Tibial artery (tissue), 4 donors: ENCODE measurements at regions not wholly inside any gene's neighbourhood (a gene's known extent, or its start where the extent isn't known, plus 50 kb on each side); places are given as distances from the start of the nearest gene placed in this dataset.
A peak's percentile ranks its signal among the peaks of the same experiment; 100 is the strongest.

Source experiments
- DNase-seq, 2 donors: peaks; one replicate each; pipeline ENCODE4 v3.0.0-alpha.2; 2019
- H3K27ac ChIP-seq, 2 donors: fragments of 200-600 bp; sonication (generic) in 1 of 2; 1 replicate in 1 of 2; 2 replicates in 1 of 2; pipeline ENCODE4 v1.5.1; 2018 to 2019; ENCODE audit warnings: mild to moderate bottlenecking in 1 of 2
- H3K27me3 ChIP-seq, 2 donors: fragments of 200-600 bp; sonication (generic) in 1 of 2; one replicate each; pipeline versions ENCODE4 v1.5.1 to v1.6.0; 2016 to 2019
- H3K36me3 ChIP-seq, 3 donors: fragments of 200-600 bp; sonication (generic) in 2 of 3; one replicate each; pipeline ENCODE4 v1.5.1; 2016 to 2019; ENCODE audit warnings: mild to moderate bottlenecking in 2 of 3
- H3K4me1 ChIP-seq, 4 donors: fragments of 200-600 bp; sonication (generic) in 2 of 4; 1 replicate in 3 of 4; 2 replicates in 1 of 4; pipeline ENCODE4 v1.5.1; 2016 to 2019
- H3K4me3 ChIP-seq, 2 donors: fragments of 200-600 bp; sonication (generic) in 1 of 2; 1 replicate in 1 of 2; 2 replicates in 1 of 2; pipeline ENCODE4 v1.5.1; 2018 to 2019; ENCODE audit warnings: mild to moderate bottlenecking in 2 of 2
- H3K9me3 ChIP-seq, 3 donors: fragments of 200-600 bp; sonication (generic) in 1 of 3; one replicate each; pipeline ENCODE4 v1.5.1; 2016 to 2019
- CTCF ChIP-seq, 2 experiments: fragments of 200-600 bp in 1 of 2; fragments of 450-650 bp in 1 of 2; IDR thresholded peaks; one replicate each; pipeline ENCODE4 v1.5.1; 2017 to 2019; ENCODE audit warnings: antibody characterized with exemption in 2 of 2, mild to moderate bottlenecking in 1 of 2, moderate library complexity in 1 of 2
- intact Hi-C: fragments of 100-400 bp; cut with DNase I; formaldehyde crosslinking; loops from one replicate; pipeline ENCODE4 v1.15.0; 2023; ENCODE audit warnings: low total_unique reads

DNA sequence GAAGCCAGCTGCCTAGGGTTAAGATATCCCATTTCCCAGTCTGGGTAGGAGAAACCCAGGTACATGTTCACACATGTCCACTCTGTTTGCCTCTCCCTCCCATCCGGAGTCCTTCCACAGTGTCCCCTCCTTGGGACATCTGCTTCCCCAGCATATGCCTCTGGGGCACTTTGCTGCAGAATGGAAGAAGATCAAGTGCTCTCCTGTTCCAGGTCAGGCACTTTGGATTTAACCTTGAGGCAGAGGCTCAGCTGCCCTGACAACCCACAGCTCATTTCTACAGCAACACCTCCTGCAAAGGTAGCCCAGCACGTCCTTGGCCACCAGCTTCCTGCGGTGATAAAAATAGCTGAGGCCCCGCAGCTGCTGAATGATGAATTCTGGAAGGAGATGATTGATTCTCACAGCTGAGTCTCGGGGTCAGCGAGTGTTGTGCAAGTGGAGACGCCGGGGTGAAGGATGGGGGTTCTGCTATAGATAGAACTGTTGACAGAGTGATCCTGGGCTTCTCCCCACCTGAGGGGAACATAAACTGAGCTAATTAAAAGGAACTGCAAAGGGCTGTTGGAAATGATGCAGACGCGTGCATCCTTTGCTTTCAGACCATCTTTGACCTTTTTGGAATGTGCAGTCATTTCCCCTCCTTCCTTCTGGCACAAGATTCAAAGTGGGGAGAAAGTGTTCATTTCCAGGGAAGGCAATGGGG, 145.0 kb downstream of the SLC38A6 start:
- Histone ChIP-seq H3K36me3 (no peaks in the 10 kb centered on the region), H3K4me1 (peaks cover 0 to 9% (median 8%) of the 10 kb centered on the region in 4 donors), H3K27ac (peak overlapping the region in 1 of 2 donors; percentile 59), H3K4me3 (no peak overlapping the region), H3K27me3 (no peaks in the 10 kb centered on the region), H3K9me3 (no peaks in the 10 kb centered on the region)
- TF ChIP-seq CTCF (IDR thresholded peaks at IDR 0.05), result no peak
- DNase-seq, result no peak
- intact Hi-C loops, result no loop called here

GRCh38 chr14:61125041-61125866, 144.2 kb downstream of the SLC38A6 start:
- Histone ChIP-seq H3K4me1 (peaks cover 0 to 9% (median 8%) of the 10 kb centered on the region in 4 donors), H3K4me3 (peak overlapping the region; percentile 17 to 21), H3K36me3 (no peaks in the 10 kb centered on the region), H3K27ac (peak overlapping the region; percentile 49 to 59), H3K9me3 (no peaks in the 10 kb centered on the region), H3K27me3 (no peaks in the 10 kb centered on the region)
- no peak for TF ChIP-seq CTCF (IDR thresholded peaks at IDR 0.05)
- no peak for DNase-seq
- intact Hi-C loops, result no loop called here

DNA sequence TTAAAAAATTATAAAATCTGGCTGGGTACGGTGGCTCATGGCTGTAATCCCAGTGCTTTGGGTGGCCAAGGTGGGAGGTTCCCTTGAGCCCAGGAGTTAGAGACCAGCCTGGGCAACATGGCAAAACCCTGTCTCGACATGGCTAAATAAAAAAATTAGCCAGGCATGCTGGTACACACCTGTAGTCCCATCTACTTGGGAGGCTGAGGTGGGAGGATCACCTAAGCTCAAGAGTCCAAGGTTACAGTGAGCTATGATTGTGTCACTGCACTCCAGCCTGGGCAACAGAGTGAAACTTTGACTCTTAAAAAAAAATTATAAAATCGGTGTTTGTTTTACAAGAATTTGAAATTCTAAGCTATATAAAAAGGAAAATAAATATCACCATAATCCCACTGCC, 141.8 kb downstream of the SLC38A6 start:
- no peaks in the 10 kb centered on the region for H3K36me3 ChIP-seq
- H3K4me3 ChIP-seq, result no peak overlapping the region
- H3K4me1 ChIP-seq, result peaks cover 0 to 9% (median 8%) of the 10 kb centered on the region in 4 donors
- intact Hi-C loops, result no loop called here
- DNase-seq, result no peak
- no peaks in the 10 kb centered on the region for H3K27me3 ChIP-seq
- no peaks in the 10 kb centered on the region for H3K9me3 ChIP-seq
- no peak for TF ChIP-seq CTCF (IDR thresholded peaks at IDR 0.05)
- no peak overlapping the region for H3K27ac ChIP-seq

- Histone ChIP-seq H3K27ac (no peak overlapping the region), H3K9me3 (no peaks in the 10 kb centered on the region), H3K4me3 (no peak overlapping the region), H3K36me3 (no peaks in the 10 kb centered on the region), H3K4me1 (peaks cover 0 to 8% (median 7%) of the 10 kb centered on the region in 4 donors), H3K27me3 (no peaks in the 10 kb centered on the region)
- no peak for DNase-seq
- no peak for TF ChIP-seq CTCF (IDR thresholded peaks at IDR 0.05)
- intact Hi-C loops, result no loop called here
These were observed 140.3 kb downstream of the SLC38A6 start for GRCh38 chr14:61121355-61121787.

DNA sequence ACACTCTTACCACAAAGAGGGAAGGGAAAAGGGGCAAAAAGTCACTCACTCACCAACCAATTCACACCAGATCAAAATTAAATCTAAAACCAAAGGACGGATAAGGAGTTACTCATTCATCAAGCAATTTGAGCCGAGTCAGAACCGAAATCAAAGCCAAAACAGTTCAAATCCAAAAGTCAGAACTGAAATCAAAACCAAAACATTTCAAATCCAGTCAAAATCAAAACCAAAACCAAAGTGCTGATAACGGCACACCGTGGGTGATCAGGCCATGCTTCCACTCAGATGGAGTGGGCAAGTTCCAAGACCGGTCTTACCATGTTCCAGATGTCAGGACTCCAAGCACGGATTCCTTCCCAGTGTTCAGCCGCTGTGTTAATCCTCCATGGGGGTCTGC, 139.5 kb downstream of the SLC38A6 start:
- no peak overlapping the region for H3K4me3 ChIP-seq
- no peaks in the 10 kb centered on the region for H3K36me3 ChIP-seq
- DNase-seq, result no peak
- no peak for TF ChIP-seq CTCF (IDR thresholded peaks at IDR 0.05)
- intact Hi-C loops, result no loop called here
- H3K4me1 ChIP-seq, result peaks cover 0 to 7% (median 2%) of the 10 kb centered on the region in 4 donors
- H3K27ac ChIP-seq, result no peak overlapping the region
- no peaks in the 10 kb centered on the region for H3K27me3 ChIP-seq
- H3K9me3 ChIP-seq, result no peaks in the 10 kb centered on the region
